Heart right ventricle (tissue), 16 donors: ENCODE measurements at regions not wholly inside any gene's neighbourhood (a gene's known extent, or its start where the extent isn't known, plus 50 kb on each side); places are given as distances from the start of the nearest gene placed in this dataset.

Source experiments
- ATAC-seq, 8 donors: fragments of 200-7000 bp; cut with Tn5 transposase; one replicate each; pipeline ENCODE4 v1.9.1; 2020; ENCODE audit warnings: mild to moderate bottlenecking in 8 of 8, moderate library complexity in 8 of 8, moderate number of reproducible peaks in 1 of 8
- DNase-seq, 2 donors: peaks; one replicate each; pipeline ENCODE4 v3.0.0-alpha.2; 2020
- H3K27ac ChIP-seq, 10 donors: fragments of 200-600 bp; sonication (generic) in 2 of 10; one replicate each; pipeline versions ENCODE4 v1.5.0 to v1.8.0; 2020 to 2022; ENCODE audit warnings: mild to moderate bottlenecking in 3 of 10
- H3K27me3 ChIP-seq, 7 donors: fragments of 200-600 bp; one replicate each; pipeline ENCODE4 v1.8.0; 2021 to 2022; ENCODE audit warnings: mild to moderate bottlenecking in 2 of 7
- H3K36me3 ChIP-seq, 9 donors: fragments of 200-600 bp; sonication (generic) in 1 of 9; one replicate each; pipeline versions ENCODE4 v1.5.0 to v1.8.0; 2020 to 2022; ENCODE audit warnings: mild to moderate bottlenecking in 2 of 9
- H3K4me1 ChIP-seq, 9 donors: fragments of 200-600 bp; sonication (generic) in 1 of 9; one replicate each; pipeline versions ENCODE4 v1.5.0 to v1.8.0; 2020 to 2022; ENCODE audit warnings: mild to moderate bottlenecking in 4 of 9
- H3K4me3 ChIP-seq, 10 donors: fragments of 200-600 bp; sonication (generic) in 2 of 10; one replicate each; pipeline versions ENCODE4 v1.5.0 to v1.8.0; 2020 to 2022; ENCODE audit warnings: mild to moderate bottlenecking in 7 of 10, moderate library complexity in 2 of 10
- H3K9me3 ChIP-seq, 11 donors: fragments of 200-600 bp in 10 of 11; sonication (generic) in 2 of 11; one replicate each; pipeline versions ENCODE4 v1.5.0 to v1.8.0; 2013 to 2022; ENCODE audit warnings: mild to moderate bottlenecking in 2 of 11, control low read depth in 1 of 11, moderate library complexity in 1 of 11
- WGBS, 2 donors: extraction: QIAGEN DNeasy Blood & Tissue Kit; methylation state at CpG; one replicate each; pipeline ENCODE4 v1.1.7; 2013; ENCODE audit warnings: inconsistent platforms in 1 of 2; 5-methylcytosine and 5-hydroxymethylcytosine counted together
- intact Hi-C, 10 donors: fragments of 100-400 bp; cut with DNase I; formaldehyde crosslinking; loops; one replicate each; pipeline versions ENCODE4 v1.11.1 to v1.14.2; 2022
- TF ChIP-seq, protein P1 (sequence below), 9 donors: fragments of 200-600 bp; sonication (generic) in 2 of 9; IDR thresholded peaks; one replicate each; pipeline versions ENCODE4 v1.5.0 to v1.8.0; 2021 to 2022; ENCODE audit warnings: antibody characterized with exemption in 9 of 9, mild to moderate bottlenecking in 5 of 9, moderate library complexity in 1 of 9
- donor health status: Arrhythmogenic right ventricular cardiomyopathy.
- donor health status: ischemic (EF 13 %, LVEDD 7.1; RV severe dilation, severe dysfunction).
- donor health status: healthy with polysubstance abuse.
- donor health status: DM: no; HTN: yes; CAD: no.
- donor health status: DM: no; HTN: no; CAD: no.
- donor health status: ischemic (EF 25% LVEDD 6.9; RV normal size, moderate dysfunction).
- donor health status: ischemic (EF 25% LVEDD 5.7; RV mildly dilated, moderate dysfunction).
- donor health status: healthy.
- donor health status: DM: yes; HTN: yes; CAD: no.
- donor health status: Ischemic cardiomyopathy.
- donor health status: ischemic (EF 35%, LVEDD 5.7; RV mildly dilated, moderate dysfunction).
- donor health status: nonischemic (EF 11% LVEDD 7.7; RV severe dilation, severe dysfunction).
- donor health status: DM: yes; HTN: yes; CAD: no.
- donor health status: PGD.
- donor health status: ischemic (EF 29% LVEDD 5.4; RV normal size, mild dysfunction).
- donor health status: nonischemic (EF 23%, LVEDD 6.1; RV moderate dilation, normal function).

DNA sequence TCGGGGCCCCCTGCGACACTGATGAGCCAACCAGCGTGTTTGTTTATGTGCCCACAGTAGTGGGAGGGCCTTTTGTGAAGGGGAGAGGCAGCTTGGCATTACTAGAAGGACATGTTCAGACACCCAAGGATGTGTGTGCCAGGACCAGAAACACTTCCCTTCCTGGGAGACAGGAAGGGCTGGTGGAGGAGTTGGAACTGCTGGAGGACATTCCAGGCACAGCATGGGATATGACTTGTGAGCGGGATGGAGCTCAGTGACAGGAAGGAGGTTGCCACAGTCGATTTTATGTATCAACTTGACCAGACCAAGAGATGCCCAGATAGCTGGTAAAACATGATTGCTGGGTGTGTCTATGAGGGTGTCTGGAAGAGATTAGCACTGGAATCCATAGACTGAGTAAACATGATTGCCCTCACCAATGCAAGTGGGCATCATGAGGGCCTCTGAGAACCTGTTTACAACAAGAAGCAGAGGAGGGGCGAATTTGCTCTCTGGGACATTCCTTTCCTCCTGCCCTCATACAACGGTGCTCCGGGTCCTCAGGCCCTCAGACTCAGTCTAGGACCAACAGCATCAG lies 106.4 kb upstream of the TLE3 start:
- WGBS, 2 donors = 89 to 91% methylated on average over 8 of the region's 8 CpGs
- H3K36me3 ChIP-seq = no peaks in the 10 kb centered on the region
- ATAC-seq (no peak), DNase-seq (no peak)
- no peak overlapping the region for H3K27ac ChIP-seq
- intact Hi-C loops = no loop called here
- TF ChIP-seq, protein P1, sequence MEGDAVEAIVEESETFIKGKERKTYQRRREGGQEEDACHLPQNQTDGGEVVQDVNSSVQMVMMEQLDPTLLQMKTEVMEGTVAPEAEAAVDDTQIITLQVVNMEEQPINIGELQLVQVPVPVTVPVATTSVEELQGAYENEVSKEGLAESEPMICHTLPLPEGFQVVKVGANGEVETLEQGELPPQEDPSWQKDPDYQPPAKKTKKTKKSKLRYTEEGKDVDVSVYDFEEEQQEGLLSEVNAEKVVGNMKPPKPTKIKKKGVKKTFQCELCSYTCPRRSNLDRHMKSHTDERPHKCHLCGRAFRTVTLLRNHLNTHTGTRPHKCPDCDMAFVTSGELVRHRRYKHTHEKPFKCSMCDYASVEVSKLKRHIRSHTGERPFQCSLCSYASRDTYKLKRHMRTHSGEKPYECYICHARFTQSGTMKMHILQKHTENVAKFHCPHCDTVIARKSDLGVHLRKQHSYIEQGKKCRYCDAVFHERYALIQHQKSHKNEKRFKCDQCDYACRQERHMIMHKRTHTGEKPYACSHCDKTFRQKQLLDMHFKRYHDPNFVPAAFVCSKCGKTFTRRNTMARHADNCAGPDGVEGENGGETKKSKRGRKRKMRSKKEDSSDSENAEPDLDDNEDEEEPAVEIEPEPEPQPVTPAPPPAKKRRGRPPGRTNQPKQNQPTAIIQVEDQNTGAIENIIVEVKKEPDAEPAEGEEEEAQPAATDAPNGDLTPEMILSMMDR (IDR thresholded peaks at IDR 0.05) = no peak
- peaks cover 0 to 13% (median 0%) of the 10 kb centered on the region in 9 donors for H3K4me1 ChIP-seq
- H3K27me3 ChIP-seq = peaks cover 0 to 17% (median 8%) of the 10 kb centered on the region in 7 donors
- no peak overlapping the region for H3K4me3 ChIP-seq
- no peaks in the 10 kb centered on the region for H3K9me3 ChIP-seq

DNA sequence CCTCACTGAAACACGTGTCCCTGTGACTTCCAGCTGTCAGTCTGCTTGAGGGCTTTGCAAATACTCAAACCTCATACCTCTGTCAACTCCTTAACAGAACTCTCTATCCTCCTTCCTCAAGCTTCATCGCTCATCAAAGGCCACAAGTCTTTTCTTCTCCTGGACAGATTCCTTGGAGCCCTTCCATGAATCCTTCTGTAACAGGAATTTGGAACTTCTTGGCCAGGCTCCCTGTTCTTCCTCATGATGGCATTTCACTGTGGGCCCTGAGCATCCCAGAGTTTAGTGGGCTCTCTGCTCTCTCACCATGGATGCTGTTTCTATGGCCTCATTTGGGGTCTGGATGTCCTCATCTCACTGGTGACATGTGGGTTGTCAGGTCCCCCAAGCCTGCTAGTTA lies 105.0 kb upstream of the TLE3 start:
- TF ChIP-seq, protein P1 (IDR thresholded peaks at IDR 0.05) = no peak
- Histone ChIP-seq H3K4me1 (peaks cover 0 to 14% (median 0%) of the 10 kb centered on the region in 9 donors), H3K4me3 (no peak overlapping the region), H3K27ac (no peak overlapping the region), H3K36me3 (no peaks in the 10 kb centered on the region), H3K27me3 (peaks cover 0 to 18% (median 0%) of the 10 kb centered on the region in 7 donors), H3K9me3 (no peaks in the 10 kb centered on the region)
- WGBS, 2 donors = 55 to 78% methylated on average over 2 of the region's 2 CpGs
- intact Hi-C loops = no loop called here
- DNase-seq (no peak), ATAC-seq (no peak)

DNA sequence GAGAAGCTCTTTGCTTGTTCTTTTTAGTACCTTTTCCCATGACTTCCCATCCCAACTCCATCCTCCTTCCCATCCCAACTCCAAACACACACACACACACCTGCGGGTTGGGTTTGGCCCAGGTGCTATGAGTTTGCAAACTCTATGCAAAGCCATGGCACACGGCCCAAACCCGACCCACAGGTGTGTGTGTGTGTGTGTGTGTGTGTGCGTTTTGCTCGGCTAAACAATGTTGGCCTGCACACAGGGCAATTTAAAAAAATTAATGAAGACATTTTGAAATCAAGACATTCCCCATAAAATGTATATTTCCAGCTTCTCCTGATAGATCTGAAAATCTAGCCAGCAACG lies 103.7 kb upstream of the TLE3 start:
- WGBS, 2 donors = 93 to 95% methylated on average over 6 of the region's 6 CpGs

DNA sequence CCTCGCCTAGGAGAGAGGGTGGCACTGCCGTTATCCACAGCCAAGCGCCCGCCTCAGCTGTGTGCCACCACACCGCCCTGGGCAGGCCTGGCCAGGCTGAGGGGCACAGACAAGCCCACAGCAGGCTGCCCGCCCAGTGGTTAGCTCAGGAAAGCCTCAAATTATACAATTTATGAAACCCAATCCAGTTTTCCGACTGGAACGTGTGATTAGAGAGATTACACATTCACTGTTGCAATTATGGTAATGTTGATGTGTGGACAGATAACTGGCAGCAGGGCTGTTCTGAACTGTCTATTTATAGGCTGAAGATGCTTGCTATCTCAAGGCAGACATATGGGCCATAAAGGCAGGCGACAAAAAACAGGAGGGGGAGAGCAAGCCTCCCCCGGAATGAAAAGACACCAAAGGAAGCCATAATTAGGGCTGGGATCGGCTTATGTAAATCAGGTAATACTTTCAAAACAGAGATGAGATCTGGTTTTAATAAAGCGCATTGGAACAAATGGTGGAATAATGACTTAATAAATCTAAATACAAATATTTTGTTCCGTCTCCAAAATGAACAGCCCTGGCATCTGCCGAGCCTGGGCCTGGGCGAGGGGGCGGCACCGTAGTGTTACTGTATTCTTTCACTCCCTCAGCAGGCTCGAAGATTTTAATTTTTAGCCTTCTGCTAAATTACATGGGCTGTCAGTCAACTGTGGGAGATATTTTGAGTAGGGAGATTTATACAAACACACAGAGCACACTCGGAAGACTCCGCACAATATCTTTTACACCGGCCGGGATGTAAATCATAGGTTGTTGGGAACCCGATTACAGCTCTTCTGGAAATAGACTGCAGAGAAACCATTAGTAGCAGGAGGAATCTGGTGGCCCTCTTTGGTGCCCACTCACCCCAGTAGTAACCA lies 103.1 kb upstream of the TLE3 start:
- ATAC-seq = no peak
- WGBS, 2 donors = 75 to 78% methylated on average over 23 of the region's 23 CpGs
- H3K27ac ChIP-seq = no peak overlapping the region

More for the DNA sequence above, 103.7 kb upstream of the TLE3 start:
- Histone ChIP-seq H3K27me3 (peaks cover 0 to 18% (median 0%) of the 10 kb centered on the region in 7 donors), H3K4me1 (peaks cover 0 to 17% (median 4%) of the 10 kb centered on the region in 9 donors), H3K4me3 (no peak overlapping the region), H3K9me3 (no peaks in the 10 kb centered on the region), H3K27ac (no peak overlapping the region), H3K36me3 (no peaks in the 10 kb centered on the region)
- DNase-seq (no peak), ATAC-seq (no peak)
- TF ChIP-seq, protein P1 (IDR thresholded peaks at IDR 0.05) = no peak
- intact Hi-C loops = no loop called here

More for the DNA sequence above, 103.1 kb upstream of the TLE3 start:
- Histone ChIP-seq H3K9me3 (no peaks in the 10 kb centered on the region), H3K4me3 (no peak overlapping the region), H3K36me3 (no peaks in the 10 kb centered on the region), H3K4me1 (peaks cover 4 to 24% (median 10%) of the 10 kb centered on the region in 9 donors), H3K27me3 (peaks cover 0 to 18% (median 0%) of the 10 kb centered on the region in 7 donors)
- DNase-seq = no peak
- TF ChIP-seq, protein P1 (IDR thresholded peaks at IDR 0.05) = no peak
- intact Hi-C loops = no loop called here
